Astrocyte (in vitro differentiated cells and primary cell): ENCODE measurements at regions not wholly inside any gene's neighbourhood (a gene's known extent, or its start where the extent isn't known, plus 50 kb on each side); places are given as distances from the start of the nearest gene placed in this dataset.

Source experiments
- DNase-seq: peaks from one replicate; pipeline ENCODE4 v3.0.0-alpha.2; 2010; ENCODE audit warnings: low read depth
- FAIRE-seq: peaks from 2 replicates; lab custom pipeline; 2011; peaks lifted over from hg19 to GRCh38; lab: Jason Lieb, UNC
- H2AFZ ChIP-seq: 2 replicates; pipeline ENCODE4 v1.6.0; 2012; ENCODE audit warnings: low read depth, low read length, inconsistent platforms
- H3K27ac ChIP-seq: 2 replicates; pipeline ENCODE4 v1.5.1; 2011; ENCODE audit warnings: low read depth, low read length, inconsistent platforms
- H3K27me3 ChIP-seq: 2 replicates; pipeline ENCODE4 v1.6.0; 2011; ENCODE audit warnings: low read length, inconsistent platforms; ENCODE audit not compliant: insufficient read depth
- H3K36me3 ChIP-seq: 2 replicates; pipeline ENCODE4 v1.5.1; 2011; ENCODE audit warnings: low read length, inconsistent platforms; ENCODE audit not compliant: insufficient read depth
- H3K4me1 ChIP-seq: 2 replicates; pipeline ENCODE4 v1.5.1; 2011; ENCODE audit warnings: low read length, inconsistent platforms; ENCODE audit not compliant: insufficient read depth
- H3K4me2 ChIP-seq: 2 replicates; pipeline ENCODE4 v1.6.0; 2012; ENCODE audit warnings: low read length, inconsistent platforms
- H3K4me3 ChIP-seq: 2 replicates; pipeline ENCODE4 v1.5.1; 2011; ENCODE audit warnings: low read depth, mild to moderate bottlenecking, low read length, inconsistent platforms; ENCODE audit not compliant: insufficient read depth
- H3K79me2 ChIP-seq: 2 replicates; pipeline ENCODE4 v1.6.0; 2012; ENCODE audit warnings: mild to moderate bottlenecking, low read length, inconsistent platforms; ENCODE audit not compliant: insufficient read depth
- H3K9ac ChIP-seq: 2 replicates; pipeline ENCODE4 v1.6.0; 2012; ENCODE audit warnings: mild to moderate bottlenecking, low read length, inconsistent platforms
- H3K9me3 ChIP-seq: 2 replicates; pipeline ENCODE4 v1.5.1; 2012; ENCODE audit warnings: low read depth, mild to moderate bottlenecking, low read length, inconsistent platforms; ENCODE audit not compliant: insufficient read depth
- H4K20me1 ChIP-seq: 2 replicates; pipeline ENCODE4 v1.6.0; 2012; ENCODE audit warnings: low read length, inconsistent platforms; ENCODE audit not compliant: insufficient read depth
- H3K27ac Mint-ChIP-seq: one replicate; pipeline ENCODE4 v1.8.0; 2021; ENCODE audit warnings: mild to moderate bottlenecking, mixed read lengths; ENCODE audit not compliant: unreplicated experiment
- H3K27me3 Mint-ChIP-seq: one replicate; pipeline ENCODE4 v1.8.0; 2021; ENCODE audit warnings: low read depth, mixed read lengths; ENCODE audit not compliant: unreplicated experiment
- H3K36me3 Mint-ChIP-seq: one replicate; pipeline ENCODE4 v1.8.0; 2021; ENCODE audit warnings: low read depth, mixed read lengths; ENCODE audit not compliant: unreplicated experiment
- H3K4me1 Mint-ChIP-seq: one replicate; pipeline ENCODE4 v1.8.0; 2021; ENCODE audit warnings: low read depth, mixed read lengths; ENCODE audit not compliant: unreplicated experiment
- H3K4me3 Mint-ChIP-seq: one replicate; pipeline ENCODE4 v1.8.0; 2021; ENCODE audit warnings: mild to moderate bottlenecking, moderate library complexity, mixed read lengths; ENCODE audit not compliant: unreplicated experiment
- H3K9me3 Mint-ChIP-seq: one replicate; pipeline ENCODE4 v1.8.0; 2021; ENCODE audit warnings: mild to moderate bottlenecking, mixed read lengths; ENCODE audit not compliant: unreplicated experiment
- CTCF ChIP-seq: IDR thresholded peaks from 2 replicates; pipeline ENCODE4 v1.5.1; 2011; ENCODE audit warnings: low read depth, mild to moderate bottlenecking, inconsistent platforms, low read length, moderate library complexity; ENCODE audit not compliant: insufficient read depth
- EZH2 ChIP-seq: IDR thresholded peaks from 2 replicates; pipeline ENCODE4 v1.6.1; 2012; ENCODE audit warnings: mild to moderate bottlenecking, low read length, inconsistent platforms; ENCODE audit not compliant: insufficient read depth

DNA sequence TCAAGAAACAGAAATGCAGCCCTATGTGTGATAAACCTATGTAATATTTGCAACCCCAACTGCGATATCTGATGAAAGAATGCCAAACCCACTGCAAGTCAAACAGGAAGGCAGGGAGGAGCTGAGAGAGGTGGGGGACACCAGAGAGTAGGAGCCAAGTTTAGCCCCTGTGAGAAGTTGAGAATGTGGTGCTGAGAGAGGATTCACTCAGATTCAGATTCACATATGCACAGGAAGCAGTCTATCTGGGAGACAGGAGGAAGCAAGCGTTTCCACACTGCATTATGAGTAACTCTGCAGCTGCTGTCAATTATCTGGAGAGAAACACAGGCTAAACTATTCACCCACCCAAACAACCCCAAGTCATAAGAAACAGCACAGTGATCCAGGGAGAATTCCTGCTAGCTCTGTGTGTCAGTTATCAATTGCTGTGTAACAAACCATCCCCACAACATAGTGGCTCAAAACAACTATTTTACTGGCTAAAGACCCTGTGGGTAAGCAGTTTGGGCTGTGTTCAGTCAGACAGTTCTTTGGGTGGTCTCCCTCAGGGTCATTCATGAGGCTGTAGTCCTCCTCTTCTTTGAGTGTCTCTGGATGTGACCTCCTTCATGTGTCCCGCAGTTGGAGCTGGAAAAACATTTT lies 161.9 kb upstream of the RAI14 start:
- no peaks in the 10 kb centered on the region for H3K79me2 ChIP-seq
- no peak overlapping the region for H3K9ac ChIP-seq
- H2AFZ ChIP-seq, result no peak overlapping the region
- no peaks in the 10 kb centered on the region for H4K20me1 ChIP-seq
- Mint-ChIP-seq H3K36me3 (no peaks in the 10 kb centered on the region), H3K27ac (peak overlapping the region; percentile 9), H3K4me1 (peaks cover 28% of the 10 kb centered on the region), H3K4me3 (no peak overlapping the region), H3K27me3 (no peaks in the 10 kb centered on the region), H3K9me3 (peaks cover 7% of the 10 kb centered on the region)
- TF ChIP-seq CTCF, result no peak
- peaks cover 3% of the 10 kb centered on the region for H3K9me3 ChIP-seq
- H3K4me1 ChIP-seq, result peaks cover 18% of the 10 kb centered on the region
- no peaks in the 10 kb centered on the region for H3K36me3 ChIP-seq
- DNase-seq (peak; percentile 54), FAIRE-seq (no peak)
- H3K27me3 ChIP-seq, result no peaks in the 10 kb centered on the region
- no peak overlapping the region for H3K27ac ChIP-seq
- H3K4me2 ChIP-seq, result no peak overlapping the region
- H3K4me3 ChIP-seq, result no peak overlapping the region

DNA sequence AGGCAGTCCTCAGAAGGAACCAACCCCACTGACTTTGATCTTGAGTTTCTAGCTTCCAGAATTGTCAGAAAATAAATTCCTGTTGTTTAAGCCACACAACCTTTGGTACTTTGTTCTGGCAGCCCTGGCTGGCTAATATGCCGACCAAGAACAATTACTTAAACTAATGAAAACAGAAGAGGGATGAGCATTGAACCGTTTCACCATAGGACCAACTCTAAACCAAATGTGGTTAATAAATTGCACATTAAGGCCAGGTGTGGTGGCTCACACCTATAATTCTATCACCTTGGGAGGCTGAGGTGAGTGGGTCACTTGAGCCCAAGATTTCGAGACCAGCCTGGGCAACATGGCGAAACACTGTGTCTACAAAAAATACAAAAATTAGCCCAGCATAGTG lies 160.9 kb upstream of the RAI14 start:
- Histone ChIP-seq H3K27ac (no peak overlapping the region), H3K79me2 (no peaks in the 10 kb centered on the region), H3K9me3 (peaks cover 3% of the 10 kb centered on the region), H3K27me3 (no peaks in the 10 kb centered on the region), H2AFZ (no peak overlapping the region), H3K4me2 (no peak overlapping the region), H3K4me1 (peaks cover 23% of the 10 kb centered on the region), H3K9ac (no peak overlapping the region), H4K20me1 (no peaks in the 10 kb centered on the region), H3K4me3 (no peak overlapping the region), H3K36me3 (no peaks in the 10 kb centered on the region)
- DNase-seq (no peak), FAIRE-seq (no peak)
- Mint-ChIP-seq H3K9me3 (peaks cover 7% of the 10 kb centered on the region), H3K27me3 (no peaks in the 10 kb centered on the region), H3K36me3 (no peaks in the 10 kb centered on the region), H3K27ac (no peak overlapping the region), H3K4me1 (peaks cover 30% of the 10 kb centered on the region), H3K4me3 (no peak overlapping the region)
- TF ChIP-seq EZH2 (no peak), CTCF (no peak)

- TF ChIP-seq CTCF (no peak), EZH2 (no peak)
- FAIRE-seq, result no peak
- DNase-seq, result no peak
- no peaks in the 10 kb centered on the region for H3K27me3 Mint-ChIP-seq
- no peak overlapping the region for H3K4me3 Mint-ChIP-seq
- Histone ChIP-seq H3K4me3 (no peak overlapping the region), H3K27me3 (no peaks in the 10 kb centered on the region), H3K79me2 (no peaks in the 10 kb centered on the region), H3K36me3 (no peaks in the 10 kb centered on the region), H4K20me1 (no peaks in the 10 kb centered on the region), H3K27ac (no peak overlapping the region), H3K4me1 (peaks cover 17% of the 10 kb centered on the region), H2AFZ (peak overlapping the region; percentile 32), H3K4me2 (no peak overlapping the region), H3K9me3 (peaks cover 3% of the 10 kb centered on the region), H3K9ac (no peak overlapping the region)
- H3K27ac Mint-ChIP-seq, result peak overlapping the region; percentile 45
- peaks cover 21% of the 10 kb centered on the region for H3K4me1 Mint-ChIP-seq
- no peaks in the 10 kb centered on the region for H3K36me3 Mint-ChIP-seq
- peaks cover 7% of the 10 kb centered on the region for H3K9me3 Mint-ChIP-seq
Observed at GRCh38 chr5:34496260-34496691, 159.9 kb upstream of the RAI14 start.
